Lower leg skin (tissue), 4 donors: ENCODE measurements at regions not wholly inside any gene's neighbourhood (a gene's known extent, or its start where the extent isn't known, plus 50 kb on each side); places are given as distances from the start of the nearest gene placed in this dataset.
"Not testable (repeated sequence)": the region's sequence is repeated elsewhere in the genome, so short reads cannot be mapped to it uniquely, and the experiment has no call there.

Experiments used
- DNase-seq, 2 donors: peaks; one replicate each; pipeline ENCODE4 v3.0.0-alpha.2; 2019; ENCODE audit warnings: low spot score in 2 of 2
- H3K4me3 ChIP-seq: fragments of 200-600 bp; sonication (generic); 2 replicates; pipeline ENCODE4 v1.5.1; 2017; ENCODE audit warnings: mild to moderate bottlenecking, low read depth; ENCODE audit not compliant: poor library complexity, severe bottlenecking
- POLR2A ChIP-seq, 2 donors: fragments of 450-650 bp; IDR thresholded peaks; one replicate each; pipeline ENCODE4 v1.6.1; 2016 to 2017; ENCODE audit warnings: antibody characterized with exemption in 2 of 2, mild to moderate bottlenecking in 1 of 2, moderate library complexity in 1 of 2
- WGBS, 2 donors: methylation state at CpG; one replicate each; pipeline ENCODE4 v1.1.5; 2018; 5-methylcytosine and 5-hydroxymethylcytosine counted together
- intact Hi-C: fragments of 100-400 bp; cut with DNase I; formaldehyde crosslinking; loops from one replicate; pipeline ENCODE4 v1.15.0; 2023; ENCODE audit warnings: low total_unique reads
- TF ChIP-seq, protein P1 (sequence below), 3 donors: fragments of 450-650 bp; IDR thresholded peaks; one replicate each; pipeline ENCODE4 v1.5.1; 2016; ENCODE audit warnings: antibody characterized with exemption in 3 of 3, mild to moderate bottlenecking in 3 of 3, moderate library complexity in 2 of 3

DNA sequence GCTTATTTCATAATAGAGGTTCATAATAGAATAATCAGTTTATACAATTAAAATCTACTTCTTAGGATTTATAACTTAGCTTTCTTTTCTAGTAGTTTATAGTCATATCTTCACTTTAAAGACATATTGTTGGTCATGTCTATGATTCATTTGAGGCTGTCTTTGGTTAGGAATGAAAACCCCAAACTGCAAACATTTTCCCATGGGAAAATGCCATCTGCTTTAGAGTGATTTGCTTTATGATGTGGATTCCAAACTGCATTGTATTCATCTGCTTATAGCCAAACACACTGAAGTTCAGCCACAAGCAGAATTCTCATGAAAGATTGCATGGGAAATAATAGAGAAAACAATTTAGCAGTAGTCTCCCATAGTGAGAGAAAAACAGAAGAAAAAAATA is 128.0 kb downstream of the RFPL4B start:
- no peak for TF ChIP-seq POLR2A (IDR thresholded peaks at IDR 0.05)
- TF ChIP-seq, protein P1, sequence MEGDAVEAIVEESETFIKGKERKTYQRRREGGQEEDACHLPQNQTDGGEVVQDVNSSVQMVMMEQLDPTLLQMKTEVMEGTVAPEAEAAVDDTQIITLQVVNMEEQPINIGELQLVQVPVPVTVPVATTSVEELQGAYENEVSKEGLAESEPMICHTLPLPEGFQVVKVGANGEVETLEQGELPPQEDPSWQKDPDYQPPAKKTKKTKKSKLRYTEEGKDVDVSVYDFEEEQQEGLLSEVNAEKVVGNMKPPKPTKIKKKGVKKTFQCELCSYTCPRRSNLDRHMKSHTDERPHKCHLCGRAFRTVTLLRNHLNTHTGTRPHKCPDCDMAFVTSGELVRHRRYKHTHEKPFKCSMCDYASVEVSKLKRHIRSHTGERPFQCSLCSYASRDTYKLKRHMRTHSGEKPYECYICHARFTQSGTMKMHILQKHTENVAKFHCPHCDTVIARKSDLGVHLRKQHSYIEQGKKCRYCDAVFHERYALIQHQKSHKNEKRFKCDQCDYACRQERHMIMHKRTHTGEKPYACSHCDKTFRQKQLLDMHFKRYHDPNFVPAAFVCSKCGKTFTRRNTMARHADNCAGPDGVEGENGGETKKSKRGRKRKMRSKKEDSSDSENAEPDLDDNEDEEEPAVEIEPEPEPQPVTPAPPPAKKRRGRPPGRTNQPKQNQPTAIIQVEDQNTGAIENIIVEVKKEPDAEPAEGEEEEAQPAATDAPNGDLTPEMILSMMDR (IDR thresholded peaks at IDR 0.05): no peak
- DNase-seq: no peak
- H3K4me3 ChIP-seq: no peak overlapping the region
- intact Hi-C loops: no loop called here

DNA sequence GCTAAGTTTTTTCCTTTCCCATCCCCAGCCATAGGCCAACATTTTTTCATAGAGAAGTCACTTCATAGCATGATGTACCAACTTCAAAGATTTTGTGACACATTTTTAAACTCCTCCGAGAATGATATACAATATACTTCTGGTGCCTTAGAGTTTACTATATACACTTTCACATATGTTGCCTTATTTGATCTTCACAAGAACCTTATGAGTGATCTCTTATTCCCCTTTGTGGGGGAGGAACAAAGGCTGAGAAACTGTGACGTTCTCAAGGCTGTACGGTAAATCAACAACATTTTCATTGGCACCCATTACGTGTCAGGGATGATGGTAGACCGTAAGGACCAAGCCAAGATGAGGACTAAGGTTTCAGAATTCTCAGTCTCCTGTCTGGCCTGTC is 130.0 kb downstream of the RFPL4B start:
- intact Hi-C loops: no loop called here
- TF ChIP-seq, protein P1 (IDR thresholded peaks at IDR 0.05): no peak
- no peak for TF ChIP-seq POLR2A (IDR thresholded peaks at IDR 0.05)
- no peak overlapping the region for H3K4me3 ChIP-seq
- DNase-seq: no peak
- 86 to 88% methylated on average over 5 of the region's 5 CpGs for WGBS, 2 donors

DNA sequence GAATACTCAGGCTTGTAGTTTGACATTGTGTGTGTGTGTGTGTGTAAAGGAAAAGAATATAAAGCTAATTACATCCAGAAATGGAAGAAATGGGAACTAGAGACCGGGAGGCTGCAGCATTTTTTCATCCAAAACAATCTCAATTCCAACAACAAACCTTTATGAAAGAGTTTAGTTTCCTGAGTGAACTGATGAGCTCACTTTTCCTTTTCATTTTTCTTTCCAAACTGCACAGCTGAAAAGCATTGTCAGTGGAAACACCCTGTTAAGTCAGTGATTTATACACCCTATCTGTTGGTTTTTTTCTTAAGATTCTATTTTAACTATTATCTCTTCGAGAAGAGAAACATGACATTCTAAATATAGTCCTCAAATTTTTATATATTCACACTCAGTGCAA is 130.9 kb downstream of the RFPL4B start:
- no peak for DNase-seq
- 6 to 14% methylated on average over 2 of the region's 2 CpGs for WGBS, 2 donors
- intact Hi-C loops: no loop called here
- no peak overlapping the region for H3K4me3 ChIP-seq
- TF ChIP-seq, protein P1 (IDR thresholded peaks at IDR 0.05): no peak
- TF ChIP-seq POLR2A (IDR thresholded peaks at IDR 0.05): no peak

DNA sequence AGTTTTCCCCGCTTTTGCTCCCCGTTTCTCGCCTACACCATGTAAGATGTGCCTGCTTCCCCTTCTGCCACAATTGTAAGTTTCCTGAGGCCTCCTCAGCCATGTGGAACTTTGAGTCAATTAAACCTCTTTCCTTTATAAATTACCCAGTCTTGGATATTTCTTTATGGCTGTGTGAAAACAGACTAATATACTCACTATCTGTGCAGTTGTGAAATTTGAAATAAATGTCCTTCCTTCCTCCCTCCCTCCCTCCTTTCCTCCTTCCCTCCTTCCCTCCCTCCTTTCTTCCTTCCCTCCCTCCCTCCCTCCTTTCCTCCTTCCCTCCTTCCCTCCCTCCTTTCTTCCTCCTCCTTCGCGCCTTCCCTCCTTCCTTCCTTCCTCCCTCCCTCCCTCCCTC is 132.8 kb downstream of the RFPL4B start:
- DNase-seq, intact Hi-C loops: not testable (repeated sequence)
- WGBS, 2 donors: 84% methylated on average over 5 of the region's 5 CpGs

DNA sequence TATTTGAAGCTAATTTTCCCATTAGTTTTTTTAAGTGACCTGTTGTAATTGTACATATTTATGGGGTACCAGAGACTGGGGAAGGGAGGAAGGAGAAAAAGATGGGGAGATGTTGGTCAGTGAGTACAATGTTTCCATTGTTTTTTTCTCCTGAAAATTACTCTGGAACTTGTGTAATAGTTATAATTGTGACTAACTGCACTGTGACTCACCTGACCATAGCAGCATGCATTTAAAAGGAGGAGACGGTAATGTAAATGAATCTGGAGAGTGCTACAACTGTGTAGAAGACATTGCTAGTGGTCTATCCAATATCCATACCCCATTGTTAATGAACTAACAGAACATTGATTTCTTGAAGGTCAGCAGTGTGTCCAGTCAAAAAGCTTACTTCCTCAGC is 133.4 kb downstream of the RFPL4B start:
- 68 to 74% methylated on average over 1 of the region's 1 CpG for WGBS, 2 donors
- no peak overlapping the region for H3K4me3 ChIP-seq
- TF ChIP-seq POLR2A (IDR thresholded peaks at IDR 0.05): no peak
- TF ChIP-seq, protein P1 (IDR thresholded peaks at IDR 0.05): no peak
- no peak for DNase-seq
- intact Hi-C loops: no loop called here

More for the DNA sequence above, 132.8 kb downstream of the RFPL4B start:
- not testable (repeated sequence) for H3K4me3 ChIP-seq

DNA sequence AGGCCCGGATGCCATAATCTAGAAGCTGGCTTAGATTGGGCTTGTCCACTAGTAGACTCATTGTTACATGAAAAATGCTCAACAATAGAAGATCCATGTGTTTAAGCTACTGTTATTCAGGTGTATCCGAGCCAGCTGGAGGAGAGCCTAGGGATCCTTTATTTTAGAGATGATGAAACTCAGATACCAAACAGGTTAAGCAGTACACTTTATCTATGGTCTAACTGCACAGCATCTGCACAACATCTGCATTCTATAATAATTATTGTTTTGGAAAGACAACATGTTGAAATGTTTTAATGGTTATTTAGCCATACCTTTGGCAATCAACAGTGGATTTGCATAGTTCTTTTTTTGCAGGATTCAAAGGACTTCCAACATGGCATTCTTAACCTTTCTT is 134.1 kb downstream of the RFPL4B start:
- no peak overlapping the region for H3K4me3 ChIP-seq
- WGBS, 2 donors: 69 to 79% methylated on average over 2 of the region's 2 CpGs
- intact Hi-C loops: no loop called here
- TF ChIP-seq POLR2A (IDR thresholded peaks at IDR 0.05): no peak
- TF ChIP-seq, protein P1 (IDR thresholded peaks at IDR 0.05): no peak
- no peak for DNase-seq
